ENCODE measurements at regions not wholly inside any gene's neighbourhood (a gene's known extent, or its start where the extent isn't known, plus 50 kb on each side); places are given as distances from the start of the nearest gene placed in this dataset.

DNA sequence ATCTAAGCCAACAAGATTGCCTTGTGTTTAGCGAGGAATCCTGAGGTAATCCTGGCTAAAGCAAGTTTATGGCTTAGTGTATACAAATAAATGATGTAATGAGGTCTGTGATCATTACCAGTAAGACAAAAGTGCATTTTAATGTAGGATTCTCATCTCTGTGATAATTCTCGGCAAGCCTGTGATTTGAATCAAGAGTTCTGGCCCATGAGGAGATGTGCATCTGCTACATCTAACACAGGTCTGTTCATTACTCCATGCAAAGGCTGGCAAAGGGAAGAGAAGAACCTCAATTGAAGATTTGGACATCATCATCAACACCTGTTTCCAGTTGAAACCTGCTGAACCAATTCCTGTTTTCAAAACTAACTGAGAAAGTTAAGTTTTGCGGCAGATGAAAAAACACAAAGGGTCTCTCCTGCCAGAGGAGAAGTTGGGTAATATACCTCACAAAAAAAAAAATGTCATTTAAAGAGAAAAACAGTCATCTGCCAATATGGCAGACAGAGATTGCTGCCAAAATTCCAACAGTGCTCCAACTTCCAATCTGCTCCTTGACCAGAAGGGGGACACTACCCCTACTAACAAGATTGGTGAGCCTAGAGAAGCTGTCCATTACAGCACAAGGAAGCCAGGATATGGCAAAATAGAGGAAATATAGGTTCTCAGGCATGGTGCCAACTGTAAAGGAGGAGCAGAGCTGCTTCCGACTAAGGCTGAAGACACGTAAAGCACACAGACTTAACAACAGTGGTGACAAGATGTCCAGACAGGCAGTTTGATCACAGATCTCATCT is 453.7 kb downstream of the TTLL7 start:
- no peak for TF ChIP-seq POLR2AphosphoS5 (IDR thresholded peaks at IDR 0.05)
- TF ChIP-seq, protein P1, sequence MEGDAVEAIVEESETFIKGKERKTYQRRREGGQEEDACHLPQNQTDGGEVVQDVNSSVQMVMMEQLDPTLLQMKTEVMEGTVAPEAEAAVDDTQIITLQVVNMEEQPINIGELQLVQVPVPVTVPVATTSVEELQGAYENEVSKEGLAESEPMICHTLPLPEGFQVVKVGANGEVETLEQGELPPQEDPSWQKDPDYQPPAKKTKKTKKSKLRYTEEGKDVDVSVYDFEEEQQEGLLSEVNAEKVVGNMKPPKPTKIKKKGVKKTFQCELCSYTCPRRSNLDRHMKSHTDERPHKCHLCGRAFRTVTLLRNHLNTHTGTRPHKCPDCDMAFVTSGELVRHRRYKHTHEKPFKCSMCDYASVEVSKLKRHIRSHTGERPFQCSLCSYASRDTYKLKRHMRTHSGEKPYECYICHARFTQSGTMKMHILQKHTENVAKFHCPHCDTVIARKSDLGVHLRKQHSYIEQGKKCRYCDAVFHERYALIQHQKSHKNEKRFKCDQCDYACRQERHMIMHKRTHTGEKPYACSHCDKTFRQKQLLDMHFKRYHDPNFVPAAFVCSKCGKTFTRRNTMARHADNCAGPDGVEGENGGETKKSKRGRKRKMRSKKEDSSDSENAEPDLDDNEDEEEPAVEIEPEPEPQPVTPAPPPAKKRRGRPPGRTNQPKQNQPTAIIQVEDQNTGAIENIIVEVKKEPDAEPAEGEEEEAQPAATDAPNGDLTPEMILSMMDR (IDR thresholded peaks at IDR 0.05), result no peak

All from suprapubic skin (tissue), 3 donors.